HL-60 (cell line): ENCODE measurements at regions not wholly inside any gene's neighbourhood (a gene's known extent, or its start where the extent isn't known, plus 50 kb on each side); places are given as distances from the start of the nearest gene placed in this dataset.
A peak's percentile ranks its signal among the peaks of the same experiment; 100 is the strongest.

Experiments used
- DNase-seq, 2 experiments: peaks; one replicate each; pipeline ENCODE4 v3.0.0-alpha.2; 2010 to 2020; ENCODE audit warnings: low read depth in 1 of 2, low spot score in 1 of 2
- H3K27ac ChIP-seq: fragments of 250-450 bp; sonication (Bioruptor Pico); replicated peaks from 2 replicates; pipeline ENCODE4 v1.5.1; 2020; ENCODE audit warnings: mild to moderate bottlenecking, moderate library complexity
- H3K27me3 ChIP-seq: fragments of 250-450 bp; sonication (Bioruptor Pico); 2 replicates; pipeline ENCODE4 v1.5.1; 2021; ENCODE audit warnings: mild to moderate bottlenecking, moderate library complexity; ENCODE audit not compliant: insufficient read depth, poor library complexity, severe bottlenecking
- H3K4me3 ChIP-seq: replicated peaks from 2 replicates; pipeline ENCODE4 v1.5.1; 2011; ENCODE audit warnings: mild to moderate bottlenecking, control low read depth, low read length; ENCODE audit not compliant: insufficient read depth
- CTCF ChIP-seq: IDR thresholded peaks from one replicate; pipeline ENCODE4 v1.5.1; 2011; ENCODE audit warnings: low read length, control low read depth, inconsistent platforms; ENCODE audit not compliant: insufficient read depth
- GABPA ChIP-seq: IDR thresholded peaks from 2 replicates; pipeline ENCODE4 v1.6.1; 2012; ENCODE audit warnings: low read depth
- POLR2AphosphoS5 ChIP-seq: IDR thresholded peaks from 2 replicates; pipeline ENCODE4 v1.6.1; 2012; ENCODE audit warnings: low read depth
- REST ChIP-seq: IDR thresholded peaks from 2 replicates; pipeline ENCODE4 v1.6.1; 2012; ENCODE audit warnings: low read depth; ENCODE audit not compliant: insufficient replicate concordance
- SPI1 ChIP-seq: IDR thresholded peaks from 2 replicates; pipeline ENCODE4 v1.6.1; 2012; ENCODE audit warnings: low read depth, mild to moderate bottlenecking, borderline replicate concordance

- H3K27ac ChIP-seq, result no peak overlapping the region
- no peak for DNase-seq
- TF ChIP-seq REST (no peak), POLR2AphosphoS5 (no peak), SPI1 (no peak), GABPA (no peak), CTCF (no peak)
- H3K27me3 ChIP-seq, result no peaks in the 10 kb centered on the region
- no peak overlapping the region for H3K4me3 ChIP-seq
Observed at GRCh38 chr1:219281831-219282230, 108.2 kb downstream of the LYPLAL1 start.

GRCh38 chr1:219279017-219279770 is 105.5 kb downstream of the LYPLAL1 start:
- Histone ChIP-seq H3K27me3 (no peaks in the 10 kb centered on the region), H3K27ac (no peak overlapping the region), H3K4me3 (no peak overlapping the region)
- TF ChIP-seq SPI1, result no peak
- no peak for TF ChIP-seq POLR2AphosphoS5
- TF ChIP-seq CTCF, result no peak
- TF ChIP-seq GABPA, result no peak
- no peak for TF ChIP-seq REST
- DNase-seq, result no peak

- Histone ChIP-seq H3K4me3 (no peak overlapping the region), H3K27me3 (no peaks in the 10 kb centered on the region), H3K27ac (no peak overlapping the region)
- no peak for DNase-seq
- TF ChIP-seq SPI1 (no peak), POLR2AphosphoS5 (no peak)
Observed at GRCh38 chr1:219278288-219278687, 104.6 kb downstream of the LYPLAL1 start.

GRCh38 chr1:219277304-219278105 is 103.8 kb downstream of the LYPLAL1 start:
- H3K27ac ChIP-seq, result no peak overlapping the region
- no peak for DNase-seq
- no peaks in the 10 kb centered on the region for H3K27me3 ChIP-seq
- TF ChIP-seq POLR2AphosphoS5 (no peak), GABPA (no peak), REST (no peak), SPI1 (peak; percentile 29; the same call in 1 of the 2 replicates)
- no peak overlapping the region for H3K4me3 ChIP-seq
